Spinal cord (tissue), 9 donors: ENCODE measurements at regions not wholly inside any gene's neighbourhood (a gene's known extent, or its start where the extent isn't known, plus 50 kb on each side); places are given as distances from the start of the nearest gene placed in this dataset.
A peak's percentile ranks its signal among the peaks of the same experiment; 100 is the strongest.

Experiments used
- DNase-seq, 6 donors: peaks; one replicate each; pipeline versions ENCODE4 v3.0.0 to v3.0.0-alpha.2; 2013 to 2015; ENCODE audit warnings: low spot score in 6 of 6, low read depth in 4 of 6
- H3K27ac ChIP-seq: one replicate; pipeline ENCODE4 v1.5.1; 2013; ENCODE audit warnings: low read depth, low read length, control low read depth
- H3K27me3 ChIP-seq: one replicate; pipeline ENCODE4 v1.6.1; 2013; ENCODE audit warnings: low read length; ENCODE audit not compliant: control insufficient read depth, insufficient read depth
- H3K36me3 ChIP-seq: one replicate; pipeline ENCODE4 v1.6.1; 2013; ENCODE audit warnings: low read length; ENCODE audit not compliant: control insufficient read depth, insufficient read depth
- H3K4me1 ChIP-seq: one replicate; pipeline ENCODE4 v1.6.1; 2013; ENCODE audit warnings: low read length; ENCODE audit not compliant: control insufficient read depth, insufficient read depth
- H3K4me3 ChIP-seq: one replicate; pipeline ENCODE4 v1.5.1; 2013; ENCODE audit warnings: low read depth, low read length, control low read depth
- H3K9me3 ChIP-seq: one replicate; pipeline ENCODE4 v1.6.1; 2013; ENCODE audit warnings: low read length; ENCODE audit not compliant: control insufficient read depth, insufficient read depth
- WGBS: methylation state at CpG from one replicate; pipeline ENCODE4 v1.1.5; 2013; ENCODE audit warnings: missing lambda C conversion rate; ENCODE audit not compliant: insufficient coverage; 5-methylcytosine and 5-hydroxymethylcytosine counted together
- donor health status: healthy.

DNA sequence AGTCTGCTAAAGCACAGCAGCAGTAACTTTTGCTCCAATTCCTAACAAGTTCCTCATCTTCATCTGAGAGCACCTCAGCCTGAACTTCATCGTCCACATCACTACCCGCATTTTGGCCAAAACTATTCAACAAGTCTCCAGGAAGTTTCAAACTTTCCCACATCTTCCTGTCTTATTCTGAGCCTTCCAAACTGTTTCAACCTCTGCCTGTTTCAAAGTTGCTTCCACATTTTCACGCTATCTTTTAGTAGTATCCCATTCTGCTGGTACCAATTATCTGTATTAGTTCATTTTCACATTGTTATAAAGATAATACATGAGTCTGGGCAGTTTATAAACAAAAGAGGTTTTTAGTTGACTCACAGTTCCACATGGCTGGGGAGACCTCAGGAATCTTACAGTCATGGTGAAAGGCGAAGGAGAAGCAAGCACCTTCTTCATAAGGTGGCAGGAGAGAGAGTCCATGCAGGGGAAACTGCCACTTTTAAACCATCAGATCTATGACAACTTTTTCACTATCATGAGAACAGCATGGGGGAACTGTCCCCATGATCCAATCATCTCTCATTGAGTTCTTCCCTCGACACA, 99.4 kb upstream of the GRIK2 start:
- DNase-seq: no peak
- Histone ChIP-seq H3K4me1 (no peaks in the 10 kb centered on the region), H3K36me3 (no peaks in the 10 kb centered on the region), H3K9me3 (peaks cover 2% of the 10 kb centered on the region), H3K4me3 (no peak overlapping the region), H3K27ac (no peak overlapping the region), H3K27me3 (no peaks in the 10 kb centered on the region)
- 90% methylated on average over 4 of the region's 5 CpGs for WGBS

DNA sequence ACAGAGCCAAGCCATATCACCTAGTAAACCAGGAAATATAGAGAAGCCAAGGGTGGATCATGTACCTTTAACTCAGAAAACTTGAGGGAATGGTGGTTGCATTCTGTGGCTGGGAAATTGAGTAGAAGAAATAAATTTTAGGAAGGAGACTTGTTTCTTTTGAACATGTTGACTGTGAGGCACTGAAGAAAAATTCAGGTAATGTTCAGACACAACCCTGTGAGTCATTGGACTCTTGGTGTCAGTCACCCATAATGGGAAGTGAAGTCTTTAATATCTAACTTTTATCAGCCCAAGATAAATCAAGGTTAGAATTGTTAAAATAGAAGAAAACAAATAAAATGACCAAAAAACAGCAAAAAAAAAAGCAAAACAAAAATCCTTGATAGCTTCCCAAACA, 98.8 kb upstream of the GRIK2 start:
- peaks cover 2% of the 10 kb centered on the region for H3K9me3 ChIP-seq
- H3K4me1 ChIP-seq: no peaks in the 10 kb centered on the region
- H3K36me3 ChIP-seq: no peaks in the 10 kb centered on the region
- H3K4me3 ChIP-seq: no peak overlapping the region
- no peak overlapping the region for H3K27ac ChIP-seq
- no peak for DNase-seq
- H3K27me3 ChIP-seq: no peaks in the 10 kb centered on the region

DNA sequence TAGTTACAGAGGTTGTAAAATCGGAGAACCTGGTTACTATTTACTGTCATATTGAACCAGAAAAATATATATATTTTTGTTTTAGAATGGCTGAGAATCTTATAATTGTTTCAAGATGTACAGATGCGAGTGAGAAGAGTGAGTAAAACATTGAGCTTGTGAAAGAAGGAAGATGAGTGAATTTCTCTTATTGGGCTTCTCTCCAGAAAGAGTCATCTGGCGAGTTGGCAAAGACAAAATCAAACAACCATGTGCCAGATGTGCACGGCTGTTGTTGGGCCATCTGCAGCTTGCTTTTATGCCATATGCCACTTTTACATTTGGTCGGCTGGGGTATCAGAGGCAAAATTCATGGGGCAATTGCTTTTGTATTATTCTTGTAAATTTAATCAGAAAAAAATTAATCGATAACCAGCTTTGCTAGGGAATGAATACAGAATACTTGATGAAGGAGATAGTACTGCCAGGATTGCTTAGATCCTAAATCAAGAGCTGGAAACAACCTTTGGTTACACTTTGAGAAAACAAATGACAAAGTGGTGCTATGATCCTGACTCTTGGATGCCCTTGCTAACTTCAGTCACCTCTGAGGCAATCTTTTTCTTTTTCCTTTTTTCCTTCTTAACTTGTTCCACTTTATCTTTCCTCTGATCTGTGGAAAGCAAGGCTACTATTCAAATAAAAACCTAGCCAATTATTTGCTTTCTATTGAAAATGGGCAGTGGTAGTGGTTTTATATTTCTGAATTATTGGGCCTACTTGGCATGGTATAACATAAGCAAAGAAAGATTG, 97.1 kb upstream of the GRIK2 start:
- Histone ChIP-seq H3K36me3 (no peaks in the 10 kb centered on the region), H3K9me3 (peaks cover 2% of the 10 kb centered on the region), H3K27ac (no peak overlapping the region), H3K27me3 (no peaks in the 10 kb centered on the region), H3K4me1 (no peaks in the 10 kb centered on the region), H3K4me3 (no peak overlapping the region)
- WGBS: 48% methylated on average over 3 of the region's 6 CpGs
- DNase-seq: peak in 2 of 6 donors; percentile 84 to 85

DNA sequence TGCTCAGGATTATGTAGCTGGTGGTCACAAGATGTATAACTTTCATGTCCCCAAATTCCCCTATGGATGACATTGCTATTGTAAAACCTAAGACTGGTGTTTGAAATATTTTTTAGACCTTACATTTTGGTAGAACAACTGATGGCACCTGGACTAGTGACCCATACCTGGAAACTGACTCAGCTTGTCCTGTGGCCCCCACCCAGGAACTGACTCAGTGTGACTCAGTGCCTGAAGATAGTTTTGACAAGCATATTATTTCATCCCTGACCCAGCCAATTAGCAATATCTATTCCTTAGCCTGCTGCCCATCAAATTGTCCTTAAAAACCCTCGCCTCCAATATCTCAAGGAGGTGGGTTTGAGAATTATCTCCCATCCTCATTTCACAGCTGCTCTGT, 90.9 kb upstream of the GRIK2 start:
- Histone ChIP-seq H3K4me1 (no peaks in the 10 kb centered on the region), H3K9me3 (no peaks in the 10 kb centered on the region), H3K27me3 (no peaks in the 10 kb centered on the region), H3K36me3 (no peaks in the 10 kb centered on the region), H3K4me3 (no peak overlapping the region), H3K27ac (no peak overlapping the region)
- whole genome bisulfite sequencing: no CpG with 5 or more reads among the region's 1 CpG
- DNase-seq: no peak

DNA sequence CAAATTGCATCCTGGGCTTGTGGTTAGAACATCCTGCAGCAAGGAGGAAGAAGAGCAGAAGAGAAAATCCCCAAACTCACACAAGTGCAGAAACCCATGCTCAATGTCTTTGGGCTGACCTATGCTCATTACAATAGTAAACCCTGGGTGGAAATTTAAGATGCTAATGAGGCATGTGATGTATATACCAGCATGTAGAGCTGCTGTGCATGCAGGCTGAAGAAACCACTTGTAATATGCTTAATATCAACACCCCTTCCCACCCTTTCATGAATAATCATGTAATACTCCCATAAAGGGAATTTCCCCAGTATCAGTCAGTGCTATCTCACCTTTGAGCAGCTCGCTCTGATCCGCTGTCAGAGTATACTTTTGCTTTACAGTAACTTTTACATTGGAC, 90.0 kb upstream of the GRIK2 start:
- no peaks in the 10 kb centered on the region for H3K36me3 ChIP-seq
- H3K9me3 ChIP-seq: no peaks in the 10 kb centered on the region
- no CpG with 5 or more reads among the region's 2 CpGs for WGBS
- H3K27me3 ChIP-seq: no peaks in the 10 kb centered on the region
- H3K4me1 ChIP-seq: no peaks in the 10 kb centered on the region
- H3K27ac ChIP-seq: no peak overlapping the region
- no peak for DNase-seq
- no peak overlapping the region for H3K4me3 ChIP-seq

DNA sequence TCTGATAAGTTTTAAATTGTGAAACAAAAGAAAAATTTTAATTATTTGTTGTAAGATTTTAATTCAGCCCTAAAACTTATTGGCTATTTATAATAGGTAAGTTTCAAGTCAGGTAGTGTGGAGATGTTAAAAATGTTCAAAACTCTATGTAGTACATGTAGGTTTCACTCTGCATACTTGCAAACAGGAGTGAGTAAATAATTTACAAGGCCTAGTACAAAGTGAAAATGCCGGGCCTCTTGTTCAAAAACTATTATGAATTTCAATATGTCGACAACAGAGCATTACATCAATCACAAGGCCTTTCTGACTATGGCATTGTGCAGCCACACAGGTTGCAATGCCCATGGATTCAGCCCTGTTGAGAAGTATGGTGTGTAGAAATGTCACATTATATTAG, 80.9 kb upstream of the GRIK2 start:
- DNase-seq: no peak
- H3K27ac ChIP-seq: no peak overlapping the region
- H3K4me1 ChIP-seq: no peaks in the 10 kb centered on the region
- WGBS: no CpG with 5 or more reads among the region's 2 CpGs
- no peaks in the 10 kb centered on the region for H3K36me3 ChIP-seq
- no peak overlapping the region for H3K4me3 ChIP-seq
- H3K27me3 ChIP-seq: no peaks in the 10 kb centered on the region
- no peaks in the 10 kb centered on the region for H3K9me3 ChIP-seq

DNA sequence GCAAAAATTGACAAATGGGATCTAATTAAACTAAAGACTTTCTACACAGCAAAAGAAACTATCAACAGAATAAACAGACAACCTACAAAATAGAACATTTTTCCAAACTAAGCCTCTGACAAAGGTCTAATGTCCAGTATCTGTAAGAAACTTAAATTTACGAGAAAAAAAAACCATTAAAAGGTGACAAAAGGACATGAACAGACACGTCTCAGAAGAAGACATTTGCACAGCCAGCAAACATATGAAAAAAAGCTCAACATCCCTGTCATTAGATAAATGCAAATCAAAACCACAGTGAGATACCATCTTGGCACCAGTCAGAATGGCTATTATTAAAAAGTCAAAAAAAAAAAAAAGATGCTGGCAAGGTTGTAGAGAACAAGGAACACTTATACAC, 70.6 kb upstream of the GRIK2 start:
- no peak overlapping the region for H3K4me3 ChIP-seq
- no peaks in the 10 kb centered on the region for H3K36me3 ChIP-seq
- 80% methylated on average over 1 of the region's 2 CpGs for WGBS
- H3K27ac ChIP-seq: no peak overlapping the region
- H3K27me3 ChIP-seq: no peaks in the 10 kb centered on the region
- H3K9me3 ChIP-seq: no peaks in the 10 kb centered on the region
- no peak for DNase-seq
- no peaks in the 10 kb centered on the region for H3K4me1 ChIP-seq

DNA sequence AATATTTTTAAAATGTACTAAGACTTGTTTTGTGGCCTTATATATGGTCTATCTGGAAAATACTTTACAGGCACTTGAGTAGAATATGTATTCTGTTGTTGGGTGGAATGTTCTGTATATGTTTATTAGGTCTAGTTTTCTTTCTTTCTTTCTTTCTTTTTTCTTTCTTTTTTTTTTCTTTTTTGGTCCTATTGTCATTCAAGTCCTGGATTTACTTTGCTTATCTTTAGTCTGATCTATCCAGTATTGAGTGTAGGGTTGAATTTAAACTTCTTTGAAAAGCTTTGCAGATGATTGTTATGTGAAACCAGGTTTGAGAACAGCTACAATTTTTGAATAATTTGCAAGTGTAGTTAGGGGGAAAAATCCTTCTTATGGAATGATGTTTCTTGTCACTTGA, 67.1 kb upstream of the GRIK2 start:
- H3K27me3 ChIP-seq: no peaks in the 10 kb centered on the region
- no peaks in the 10 kb centered on the region for H3K9me3 ChIP-seq
- H3K4me1 ChIP-seq: no peaks in the 10 kb centered on the region
- no peak for DNase-seq
- no peak overlapping the region for H3K4me3 ChIP-seq
- no peaks in the 10 kb centered on the region for H3K36me3 ChIP-seq
- no peak overlapping the region for H3K27ac ChIP-seq

DNA sequence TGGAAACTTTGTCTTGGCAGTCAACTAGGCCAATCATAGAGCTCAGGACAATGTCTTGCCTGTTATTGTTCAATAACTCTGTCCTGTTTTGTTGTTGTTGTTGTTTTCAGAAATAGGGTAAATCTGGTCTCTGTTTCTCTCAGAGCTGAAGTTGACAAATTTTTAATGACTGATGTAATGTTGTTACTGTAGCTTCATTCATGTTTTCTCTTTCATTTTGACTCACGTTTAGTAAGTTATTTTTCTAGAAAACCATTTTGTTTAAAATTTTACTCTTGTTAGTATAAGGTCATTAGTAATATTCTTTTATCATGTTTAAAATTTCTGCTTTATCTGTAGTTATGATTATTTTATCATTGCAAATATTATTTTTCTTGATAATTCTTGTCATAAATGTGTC, 51.6 kb upstream of the GRIK2 start:
- DNase-seq: no peak
- WGBS: no CpG with 5 or more reads among the region's 1 CpG
- H3K9me3 ChIP-seq: no peaks in the 10 kb centered on the region
- H3K27ac ChIP-seq: no peak overlapping the region
- H3K27me3 ChIP-seq: no peaks in the 10 kb centered on the region
- H3K4me1 ChIP-seq: no peaks in the 10 kb centered on the region
- no peaks in the 10 kb centered on the region for H3K36me3 ChIP-seq
- no peak overlapping the region for H3K4me3 ChIP-seq
